AG09309 (cell line): ENCODE measurements at regions not wholly inside any gene's neighbourhood (a gene's known extent, or its start where the extent isn't known, plus 50 kb on each side); places are given as distances from the start of the nearest gene placed in this dataset.

Source experiments
- DNase-seq: peaks from one replicate; pipeline ENCODE4 v3.0.0-alpha.2; 2010; ENCODE audit warnings: low read depth
- H3K4me3 ChIP-seq: 2 replicates; pipeline ENCODE4 v1.5.1; 2011; ENCODE audit warnings: mild to moderate bottlenecking, low read depth, low read length, moderate library complexity; ENCODE audit not compliant: control insufficient read depth
- CTCF ChIP-seq: IDR thresholded peaks from 2 replicates; pipeline ENCODE4 v1.5.1; 2011; ENCODE audit warnings: mild to moderate bottlenecking, low read depth, low read length, inconsistent platforms; ENCODE audit not compliant: insufficient read depth, control insufficient read depth; ENCODE audit errors: missing control alignments

- no peak for TF ChIP-seq CTCF
- DNase-seq, result no peak
- no peak overlapping the region for H3K4me3 ChIP-seq
Observed at GRCh38 chr22:26914519-26915185, 257.3 kb downstream of the MIAT start.

- no peak overlapping the region for H3K4me3 ChIP-seq
- TF ChIP-seq CTCF, result no peak
- no peak for DNase-seq
Observed at GRCh38 chr22:26916236-26916635, 258.8 kb downstream of the MIAT start.

- H3K4me3 ChIP-seq, result no peak overlapping the region
- no peak for TF ChIP-seq CTCF
- DNase-seq, result no peak
Observed at GRCh38 chr22:26918226-26918625, 260.8 kb downstream of the MIAT start.

GRCh38 chr22:26921726-26922125 is 264.3 kb downstream of the MIAT start:
- no peak for DNase-seq
- no peak for TF ChIP-seq CTCF
- H3K4me3 ChIP-seq, result no peak overlapping the region

GRCh38 chr22:26922806-26923205 is 265.4 kb downstream of the MIAT start:
- DNase-seq, result no peak
- no peak overlapping the region for H3K4me3 ChIP-seq
- no peak for TF ChIP-seq CTCF

- TF ChIP-seq CTCF, result no peak
- DNase-seq, result no peak
- H3K4me3 ChIP-seq, result no peak overlapping the region
Observed at GRCh38 chr22:26923531-26923930, 266.1 kb downstream of the MIAT start.
